ENCODE measurements at regions not wholly inside any gene's neighbourhood (a gene's known extent, or its start where the extent isn't known, plus 50 kb on each side); places are given as distances from the start of the nearest gene placed in this dataset.

DNA sequence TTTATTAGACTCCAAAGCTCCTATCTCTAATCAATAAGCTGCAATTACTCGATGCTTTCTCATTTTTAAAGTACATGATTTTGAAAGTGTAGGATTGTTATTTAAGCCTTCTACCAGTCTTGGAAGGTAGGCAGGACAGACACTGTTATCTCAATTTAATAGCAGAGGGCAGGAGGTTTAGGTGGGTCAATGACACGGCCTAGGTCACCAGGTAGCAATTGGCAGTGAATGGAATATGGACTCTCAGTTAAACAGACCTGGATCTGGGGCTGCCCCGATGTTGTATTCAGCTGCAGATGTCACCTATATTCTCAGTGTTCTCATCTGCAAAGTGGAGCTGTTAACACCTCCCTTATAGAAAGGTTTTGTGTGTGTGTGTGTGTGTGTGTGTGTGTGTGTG lies 124.4 kb upstream of the ANKFN1 start:
- ChIA-PET SMC1A (ENCODE audit: uncharacterized antibody, unreplicated experiment) (no interaction called here), RAD21 (ENCODE audit: unreplicated experiment) (no interaction called here), CTCF (no interaction called here), POLR2A (no interaction called here)
- H3K27me3 ChIP-seq (replicated peaks in 1 of 2; ENCODE audit: control insufficient read depth in 2 of 2, insufficient read depth in 2 of 2, low read length in 1 of 2): no peaks in the 10 kb centered on the region
- intact Hi-C loops (cut with micrococcal nuclease; ENCODE audit: unreplicated experiment): no loop called here
- H3K4me3 ChIP-seq: no peak overlapping the region
- no peaks in the 10 kb centered on the region for H3K9me3 ChIP-seq (replicated peaks; ENCODE audit: control insufficient read depth, insufficient read depth, low read length)
- H3K27ac ChIP-seq (ENCODE audit: control insufficient read depth, insufficient read depth): no peak overlapping the region
- ATAC-seq: no peak
- no peak for DNase-seq (ENCODE audit: low read depth, low spot score)
- H3K36me3 ChIP-seq (ENCODE audit: control insufficient read depth in 2 of 2, insufficient read depth in 2 of 2, low read length in 1 of 2): no peaks in the 10 kb centered on the region
- no peaks in the 10 kb centered on the region for H3K4me1 ChIP-seq (ENCODE audit: control insufficient read depth, insufficient read depth, low read length)
- H3K4me2 ChIP-seq (ENCODE audit: control insufficient read depth, insufficient read depth): no peak overlapping the region
- TF ChIP-seq NR2C2 (IDR thresholded peaks at IDR 0.05; ENCODE audit: borderline replicate concordance, control insufficient read depth, insufficient read length, low read depth): no peak
- TF ChIP-seq, protein P1, sequence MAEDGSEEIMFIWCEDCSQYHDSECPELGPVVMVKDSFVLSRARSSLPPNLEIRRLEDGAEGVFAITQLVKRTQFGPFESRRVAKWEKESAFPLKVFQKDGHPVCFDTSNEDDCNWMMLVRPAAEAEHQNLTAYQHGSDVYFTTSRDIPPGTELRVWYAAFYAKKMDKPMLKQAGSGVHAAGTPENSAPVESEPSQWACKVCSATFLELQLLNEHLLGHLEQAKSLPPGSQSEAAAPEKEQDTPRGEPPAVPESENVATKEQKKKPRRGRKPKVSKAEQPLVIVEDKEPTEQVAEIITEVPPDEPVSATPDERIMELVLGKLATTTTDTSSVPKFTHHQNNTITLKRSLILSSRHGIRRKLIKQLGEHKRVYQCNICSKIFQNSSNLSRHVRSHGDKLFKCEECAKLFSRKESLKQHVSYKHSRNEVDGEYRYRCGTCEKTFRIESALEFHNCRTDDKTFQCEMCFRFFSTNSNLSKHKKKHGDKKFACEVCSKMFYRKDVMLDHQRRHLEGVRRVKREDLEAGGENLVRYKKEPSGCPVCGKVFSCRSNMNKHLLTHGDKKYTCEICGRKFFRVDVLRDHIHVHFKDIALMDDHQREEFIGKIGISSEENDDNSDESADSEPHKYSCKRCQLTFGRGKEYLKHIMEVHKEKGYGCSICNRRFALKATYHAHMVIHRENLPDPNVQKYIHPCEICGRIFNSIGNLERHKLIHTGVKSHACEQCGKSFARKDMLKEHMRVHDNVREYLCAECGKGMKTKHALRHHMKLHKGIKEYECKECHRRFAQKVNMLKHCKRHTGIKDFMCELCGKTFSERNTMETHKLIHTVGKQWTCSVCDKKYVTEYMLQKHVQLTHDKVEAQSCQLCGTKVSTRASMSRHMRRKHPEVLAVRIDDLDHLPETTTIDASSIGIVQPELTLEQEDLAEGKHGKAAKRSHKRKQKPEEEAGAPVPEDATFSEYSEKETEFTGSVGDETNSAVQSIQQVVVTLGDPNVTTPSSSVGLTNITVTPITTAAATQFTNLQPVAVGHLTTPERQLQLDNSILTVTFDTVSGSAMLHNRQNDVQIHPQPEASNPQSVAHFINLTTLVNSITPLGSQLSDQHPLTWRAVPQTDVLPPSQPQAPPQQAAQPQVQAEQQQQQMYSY (CRISPR knock-in tag; IDR thresholded peaks at IDR 0.05): no peak
- no peak for TF ChIP-seq HDGF (IDR thresholded peaks at IDR 0.05)
- TF ChIP-seq CHD4 (IDR thresholded peaks at IDR 0.05): no peak
- TF ChIP-seq RCOR1 (conservative IDR thresholded peaks at IDR 0.05; ENCODE audit: low read depth, low read length): no peak
- TF ChIP-seq, protein P2, sequence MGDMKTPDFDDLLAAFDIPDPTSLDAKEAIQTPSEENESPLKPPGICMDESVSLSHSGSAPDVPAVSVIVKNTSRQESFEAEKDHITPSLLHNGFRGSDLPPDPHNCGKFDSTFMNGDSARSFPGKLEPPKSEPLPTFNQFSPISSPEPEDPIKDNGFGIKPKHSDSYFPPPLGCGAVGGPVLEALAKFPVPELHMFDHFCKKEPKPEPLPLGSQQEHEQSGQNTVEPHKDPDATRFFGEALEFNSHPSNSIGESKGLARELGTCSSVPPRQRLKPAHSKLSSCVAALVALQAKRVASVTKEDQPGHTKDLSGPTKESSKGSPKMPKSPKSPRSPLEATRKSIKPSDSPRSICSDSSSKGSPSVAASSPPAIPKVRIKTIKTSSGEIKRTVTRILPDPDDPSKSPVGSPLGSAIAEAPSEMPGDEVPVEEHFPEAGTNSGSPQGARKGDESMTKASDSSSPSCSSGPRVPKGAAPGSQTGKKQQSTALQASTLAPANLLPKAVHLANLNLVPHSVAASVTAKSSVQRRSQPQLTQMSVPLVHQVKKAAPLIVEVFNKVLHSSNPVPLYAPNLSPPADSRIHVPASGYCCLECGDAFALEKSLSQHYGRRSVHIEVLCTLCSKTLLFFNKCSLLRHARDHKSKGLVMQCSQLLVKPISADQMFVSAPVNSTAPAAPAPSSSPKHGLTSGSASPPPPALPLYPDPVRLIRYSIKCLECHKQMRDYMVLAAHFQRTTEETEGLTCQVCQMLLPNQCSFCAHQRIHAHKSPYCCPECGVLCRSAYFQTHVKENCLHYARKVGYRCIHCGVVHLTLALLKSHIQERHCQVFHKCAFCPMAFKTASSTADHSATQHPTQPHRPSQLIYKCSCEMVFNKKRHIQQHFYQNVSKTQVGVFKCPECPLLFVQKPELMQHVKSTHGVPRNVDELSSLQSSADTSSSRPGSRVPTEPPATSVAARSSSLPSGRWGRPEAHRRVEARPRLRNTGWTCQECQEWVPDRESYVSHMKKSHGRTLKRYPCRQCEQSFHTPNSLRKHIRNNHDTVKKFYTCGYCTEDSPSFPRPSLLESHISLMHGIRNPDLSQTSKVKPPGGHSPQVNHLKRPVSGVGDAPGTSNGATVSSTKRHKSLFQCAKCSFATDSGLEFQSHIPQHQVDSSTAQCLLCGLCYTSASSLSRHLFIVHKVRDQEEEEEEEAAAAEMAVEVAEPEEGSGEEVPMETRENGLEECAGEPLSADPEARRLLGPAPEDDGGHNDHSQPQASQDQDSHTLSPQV (IDR thresholded peaks at IDR 0.05): no peak
- no peak for TF ChIP-seq YBX1 (IDR thresholded peaks at IDR 0.05)
- no peak for TF ChIP-seq ZBED1 (IDR thresholded peaks at IDR 0.05; ENCODE audit: borderline replicate concordance)
- TF ChIP-seq, protein P3, sequence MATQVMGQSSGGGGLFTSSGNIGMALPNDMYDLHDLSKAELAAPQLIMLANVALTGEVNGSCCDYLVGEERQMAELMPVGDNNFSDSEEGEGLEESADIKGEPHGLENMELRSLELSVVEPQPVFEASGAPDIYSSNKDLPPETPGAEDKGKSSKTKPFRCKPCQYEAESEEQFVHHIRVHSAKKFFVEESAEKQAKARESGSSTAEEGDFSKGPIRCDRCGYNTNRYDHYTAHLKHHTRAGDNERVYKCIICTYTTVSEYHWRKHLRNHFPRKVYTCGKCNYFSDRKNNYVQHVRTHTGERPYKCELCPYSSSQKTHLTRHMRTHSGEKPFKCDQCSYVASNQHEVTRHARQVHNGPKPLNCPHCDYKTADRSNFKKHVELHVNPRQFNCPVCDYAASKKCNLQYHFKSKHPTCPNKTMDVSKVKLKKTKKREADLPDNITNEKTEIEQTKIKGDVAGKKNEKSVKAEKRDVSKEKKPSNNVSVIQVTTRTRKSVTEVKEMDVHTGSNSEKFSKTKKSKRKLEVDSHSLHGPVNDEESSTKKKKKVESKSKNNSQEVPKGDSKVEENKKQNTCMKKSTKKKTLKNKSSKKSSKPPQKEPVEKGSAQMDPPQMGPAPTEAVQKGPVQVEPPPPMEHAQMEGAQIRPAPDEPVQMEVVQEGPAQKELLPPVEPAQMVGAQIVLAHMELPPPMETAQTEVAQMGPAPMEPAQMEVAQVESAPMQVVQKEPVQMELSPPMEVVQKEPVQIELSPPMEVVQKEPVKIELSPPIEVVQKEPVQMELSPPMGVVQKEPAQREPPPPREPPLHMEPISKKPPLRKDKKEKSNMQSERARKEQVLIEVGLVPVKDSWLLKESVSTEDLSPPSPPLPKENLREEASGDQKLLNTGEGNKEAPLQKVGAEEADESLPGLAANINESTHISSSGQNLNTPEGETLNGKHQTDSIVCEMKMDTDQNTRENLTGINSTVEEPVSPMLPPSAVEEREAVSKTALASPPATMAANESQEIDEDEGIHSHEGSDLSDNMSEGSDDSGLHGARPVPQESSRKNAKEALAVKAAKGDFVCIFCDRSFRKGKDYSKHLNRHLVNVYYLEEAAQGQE (IDR thresholded peaks at IDR 0.05; ENCODE audit: low read depth, low read length): no peak
- H3K79me2 ChIP-seq (ENCODE audit: control insufficient read depth, insufficient read depth, low read length): no peaks in the 10 kb centered on the region
- H2AFZ ChIP-seq (ENCODE audit: control insufficient read depth, low read depth, low read length): no peak overlapping the region
- FAIRE-seq: no peak
- in situ Hi-C loops (cut with MboI): no loop called here
- H3K9ac ChIP-seq (ENCODE audit: control insufficient read depth, insufficient read depth, low read length): no peak overlapping the region
- BruUV-seq (replicated peaks): no TSS peak
- WGBS (ENCODE audit: insufficient coverage, insufficient replicate concordance, low lambda C conversion rate, missing lambda C conversion rate): 23% methylated on average over 3 of the region's 3 CpGs
- H4K20me1 ChIP-seq (ENCODE audit: control insufficient read depth, insufficient read depth): no peaks in the 10 kb centered on the region
